ENCODE measurements at regions not wholly inside any gene's neighbourhood (a gene's known extent, or its start where the extent isn't known, plus 50 kb on each side); places are given as distances from the start of the nearest gene placed in this dataset.

DNA sequence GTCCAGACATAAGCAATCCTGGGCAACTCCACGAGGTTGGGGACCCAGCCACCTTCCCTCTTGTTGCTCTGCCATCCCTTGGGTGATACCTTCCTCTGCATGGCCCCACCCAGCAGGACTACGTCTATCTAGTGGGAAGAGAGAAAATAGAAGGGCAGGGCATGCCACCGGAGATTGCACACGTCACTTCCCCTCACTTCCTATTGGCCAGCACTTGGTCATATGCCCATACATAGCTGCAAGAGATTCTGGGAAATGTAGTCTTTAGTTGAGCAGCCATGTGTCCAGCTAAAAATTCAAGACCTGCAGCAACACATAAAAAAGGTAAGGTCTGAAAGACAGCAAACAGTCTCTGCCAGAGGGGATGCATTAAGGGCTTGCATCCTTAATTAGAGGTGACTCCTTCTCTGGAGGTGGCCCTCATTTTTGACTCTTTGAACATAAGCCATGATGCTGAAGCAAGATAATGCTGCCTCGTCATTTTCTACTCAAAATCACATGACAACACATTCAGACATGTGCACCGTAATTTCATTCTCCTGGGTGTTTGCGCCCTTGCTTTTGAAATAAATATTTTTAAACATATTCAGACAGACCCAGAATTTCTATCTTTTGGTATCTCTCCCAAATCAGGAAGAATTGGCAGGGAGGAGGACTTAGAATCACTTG is 91.8 kb upstream of the PWP1 start:
- no peaks in the 10 kb centered on the region for H3K27me3 ChIP-seq (ENCODE audit: low read length)
- H3K27ac ChIP-seq (ENCODE audit: low read length), result no peak overlapping the region
- TF ChIP-seq EZH2phosphoT487 (IDR thresholded peaks at IDR 0.05; ENCODE audit: borderline replicate concordance, low read length) (no peak), EZH2 (IDR thresholded peaks at IDR 0.05; ENCODE audit: low read length, unreplicated experiment) (no peak)
- TF ChIP-seq, protein P1, sequence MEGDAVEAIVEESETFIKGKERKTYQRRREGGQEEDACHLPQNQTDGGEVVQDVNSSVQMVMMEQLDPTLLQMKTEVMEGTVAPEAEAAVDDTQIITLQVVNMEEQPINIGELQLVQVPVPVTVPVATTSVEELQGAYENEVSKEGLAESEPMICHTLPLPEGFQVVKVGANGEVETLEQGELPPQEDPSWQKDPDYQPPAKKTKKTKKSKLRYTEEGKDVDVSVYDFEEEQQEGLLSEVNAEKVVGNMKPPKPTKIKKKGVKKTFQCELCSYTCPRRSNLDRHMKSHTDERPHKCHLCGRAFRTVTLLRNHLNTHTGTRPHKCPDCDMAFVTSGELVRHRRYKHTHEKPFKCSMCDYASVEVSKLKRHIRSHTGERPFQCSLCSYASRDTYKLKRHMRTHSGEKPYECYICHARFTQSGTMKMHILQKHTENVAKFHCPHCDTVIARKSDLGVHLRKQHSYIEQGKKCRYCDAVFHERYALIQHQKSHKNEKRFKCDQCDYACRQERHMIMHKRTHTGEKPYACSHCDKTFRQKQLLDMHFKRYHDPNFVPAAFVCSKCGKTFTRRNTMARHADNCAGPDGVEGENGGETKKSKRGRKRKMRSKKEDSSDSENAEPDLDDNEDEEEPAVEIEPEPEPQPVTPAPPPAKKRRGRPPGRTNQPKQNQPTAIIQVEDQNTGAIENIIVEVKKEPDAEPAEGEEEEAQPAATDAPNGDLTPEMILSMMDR (conservative IDR thresholded peaks at IDR 0.05; ENCODE audit: low read depth, low read length), result no peak
- no peak overlapping the region for H3K4me3 ChIP-seq (ENCODE audit: low read length)
- no peaks in the 10 kb centered on the region for H3F3A ChIP-seq (ENCODE audit: low read length, unreplicated experiment)
- DNase-seq (peak; percentile 39), ATAC-seq (no peak)
- H3K79me2 ChIP-seq (ENCODE audit: low read length), result no peaks in the 10 kb centered on the region
- H3K9me3 ChIP-seq (ENCODE audit: low read length), result no peaks in the 10 kb centered on the region
- H2AFZ ChIP-seq (ENCODE audit: low read length), result no peak overlapping the region
- intact Hi-C loops (cut with micrococcal nuclease), result no loop called here
- POLR2A ChIA-PET (ENCODE audit: unreplicated experiment), result no interaction called here
- no TSS peak for BruUV-seq (replicated peaks)
- CTCF ChIA-PET, result no interaction called here
- H3K9me2 ChIP-seq (replicated peaks; ENCODE audit: low read length), result no peaks in the 10 kb centered on the region
- no peaks in the 10 kb centered on the region for H3K36me3 ChIP-seq (ENCODE audit: low read depth, low read length)
- H3K4me1 ChIP-seq (ENCODE audit: insufficient read depth, low read length), result peaks cover 10% of the 10 kb centered on the region
- no peaks in the 10 kb centered on the region for H4K20me1 ChIP-seq (ENCODE audit: low read length)
- no peak overlapping the region for H3K9ac ChIP-seq (ENCODE audit: low read length)
- H3K4me2 ChIP-seq (ENCODE audit: low read length), result no peak overlapping the region

DNA sequence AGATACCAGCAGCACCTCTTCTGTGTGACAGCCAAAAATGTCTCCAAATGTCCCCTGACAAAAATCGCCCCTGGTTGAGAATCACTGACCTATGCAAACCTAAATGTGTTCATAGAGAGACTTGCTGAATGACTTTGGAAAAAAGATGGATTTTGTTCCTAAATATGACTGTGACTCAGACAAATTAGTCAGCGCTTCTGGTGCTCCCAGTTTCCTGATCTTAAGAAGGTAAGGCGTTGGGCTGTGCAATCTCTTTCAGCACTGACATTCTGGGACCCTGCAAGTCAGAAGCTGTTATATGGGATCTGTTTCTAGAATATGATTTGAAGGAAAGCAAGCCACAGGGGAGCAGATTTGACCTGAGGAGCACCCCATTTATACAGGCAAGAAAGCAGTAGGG is 90.6 kb upstream of the PWP1 start:
- TF ChIP-seq EZH2 (IDR thresholded peaks at IDR 0.05; ENCODE audit: low read length, unreplicated experiment), result no peak
- TF ChIP-seq, protein P1 (conservative IDR thresholded peaks at IDR 0.05; ENCODE audit: low read depth, low read length), result no peak
- TF ChIP-seq EZH2phosphoT487 (IDR thresholded peaks at IDR 0.05; ENCODE audit: borderline replicate concordance, low read length), result no peak
- Histone ChIP-seq H3K4me2 (ENCODE audit: low read length) (peak overlapping the region; percentile 9; the same call in 1 of the 2 replicates), H3K4me3 (ENCODE audit: low read length) (no peak overlapping the region), H3K9me2 (replicated peaks; ENCODE audit: low read length) (no peaks in the 10 kb centered on the region), H3K36me3 (ENCODE audit: low read depth, low read length) (no peaks in the 10 kb centered on the region), H3K4me1 (ENCODE audit: insufficient read depth, low read length) (peaks cover 10% of the 10 kb centered on the region), H3F3A (ENCODE audit: low read length, unreplicated experiment) (no peaks in the 10 kb centered on the region), H3K9me3 (ENCODE audit: low read length) (no peaks in the 10 kb centered on the region), H3K27me3 (ENCODE audit: low read length) (no peaks in the 10 kb centered on the region), H4K20me1 (ENCODE audit: low read length) (no peaks in the 10 kb centered on the region), H3K79me2 (ENCODE audit: low read length) (no peaks in the 10 kb centered on the region), H3K27ac (ENCODE audit: low read length) (no peak overlapping the region), H2AFZ (ENCODE audit: low read length) (no peak overlapping the region), H3K9ac (ENCODE audit: low read length) (no peak overlapping the region)
- no TSS peak for BruUV-seq (replicated peaks)
- intact Hi-C loops (cut with micrococcal nuclease), result no loop called here
- ChIA-PET CTCF (no interaction called here), POLR2A (ENCODE audit: unreplicated experiment) (no interaction called here)
- peak; percentile 72 for DNase-seq
- no peak for ATAC-seq

DNA sequence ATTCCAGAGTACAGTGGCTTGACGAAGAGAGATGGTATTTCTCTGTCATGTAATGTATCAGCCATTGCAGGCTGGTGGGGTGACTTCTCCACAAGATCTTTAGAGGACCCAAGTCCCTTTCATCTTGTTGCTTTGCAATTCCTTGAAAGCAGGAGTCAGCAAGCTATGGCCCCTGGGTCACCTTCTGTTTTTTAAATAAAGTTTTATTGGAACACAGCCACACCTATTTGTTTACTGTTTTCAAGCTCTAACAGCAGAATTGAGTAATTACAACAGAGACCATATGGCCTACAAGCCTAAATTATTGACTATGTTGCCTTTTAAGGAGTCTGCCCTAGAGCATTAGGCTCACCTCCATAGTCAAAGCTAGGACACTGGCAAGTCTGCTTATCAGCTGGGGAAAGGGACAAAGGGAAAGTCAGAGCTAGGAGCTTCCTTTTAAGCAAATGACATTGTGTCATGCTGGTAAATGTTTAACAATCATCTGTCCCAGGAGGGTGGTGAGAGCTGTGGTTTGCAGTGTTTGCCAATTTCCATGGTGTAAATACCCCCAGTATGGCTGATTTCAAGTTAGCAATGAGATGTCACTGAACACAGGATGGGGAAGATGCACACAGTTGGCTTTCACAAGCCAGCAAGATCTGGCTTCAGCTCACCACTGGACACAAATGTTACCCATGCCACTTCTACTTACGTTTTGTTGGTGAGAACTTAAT is 87.7 kb upstream of the PWP1 start:
- ATAC-seq, result no peak
- no peak for TF ChIP-seq EZH2phosphoT487 (IDR thresholded peaks at IDR 0.05; ENCODE audit: borderline replicate concordance, low read length)
- TF ChIP-seq EZH2 (IDR thresholded peaks at IDR 0.05; ENCODE audit: low read length, unreplicated experiment), result no peak
- TF ChIP-seq, protein P1 (conservative IDR thresholded peaks at IDR 0.05; ENCODE audit: low read depth, low read length), result no peak
- Histone ChIP-seq H2AFZ (ENCODE audit: low read length) (no peak overlapping the region), H3K4me2 (ENCODE audit: low read length) (no peak overlapping the region), H3K79me2 (ENCODE audit: low read length) (no peaks in the 10 kb centered on the region), H3K9ac (ENCODE audit: low read length) (no peak overlapping the region), H3K36me3 (ENCODE audit: low read depth, low read length) (no peaks in the 10 kb centered on the region), H3K4me1 (ENCODE audit: insufficient read depth, low read length) (peaks cover 10% of the 10 kb centered on the region), H3K27ac (ENCODE audit: low read length) (no peak overlapping the region), H3K27me3 (ENCODE audit: low read length) (no peaks in the 10 kb centered on the region), H3F3A (ENCODE audit: low read length, unreplicated experiment) (no peaks in the 10 kb centered on the region), H3K9me3 (ENCODE audit: low read length) (no peaks in the 10 kb centered on the region), H3K9me2 (replicated peaks; ENCODE audit: low read length) (no peaks in the 10 kb centered on the region), H4K20me1 (ENCODE audit: low read length) (no peaks in the 10 kb centered on the region), H3K4me3 (ENCODE audit: low read length) (no peak overlapping the region)
- POLR2A ChIA-PET (ENCODE audit: unreplicated experiment), result no interaction called here
- intact Hi-C loops (cut with micrococcal nuclease), result no loop called here
- no peak for DNase-seq
- CTCF ChIA-PET, result no interaction called here
- BruUV-seq (replicated peaks), result no TSS peak

Measured in PC-3 (cell line).